ENCODE measurements at regions not wholly inside any gene's neighbourhood (a gene's known extent, or its start where the extent isn't known, plus 50 kb on each side); places are given as distances from the start of the nearest gene placed in this dataset.

GRCh38 chr18:25594351-25594750 lies 242.4 kb upstream of the ZNF521 start:
- FAIRE-seq (no peak), DNase-seq (ENCODE audit: insufficient read length) (no peak)
- TF ChIP-seq POLR2A (IDR thresholded peaks at IDR 0.05; ENCODE audit: low read depth, low read length) (no peak), POLR2AphosphoS5 (IDR thresholded peaks at IDR 0.05; ENCODE audit: low read depth, low read length) (no peak), TAF1 (IDR thresholded peaks at IDR 0.05; ENCODE audit: borderline replicate concordance, low read depth, low read length) (no peak)

DNA sequence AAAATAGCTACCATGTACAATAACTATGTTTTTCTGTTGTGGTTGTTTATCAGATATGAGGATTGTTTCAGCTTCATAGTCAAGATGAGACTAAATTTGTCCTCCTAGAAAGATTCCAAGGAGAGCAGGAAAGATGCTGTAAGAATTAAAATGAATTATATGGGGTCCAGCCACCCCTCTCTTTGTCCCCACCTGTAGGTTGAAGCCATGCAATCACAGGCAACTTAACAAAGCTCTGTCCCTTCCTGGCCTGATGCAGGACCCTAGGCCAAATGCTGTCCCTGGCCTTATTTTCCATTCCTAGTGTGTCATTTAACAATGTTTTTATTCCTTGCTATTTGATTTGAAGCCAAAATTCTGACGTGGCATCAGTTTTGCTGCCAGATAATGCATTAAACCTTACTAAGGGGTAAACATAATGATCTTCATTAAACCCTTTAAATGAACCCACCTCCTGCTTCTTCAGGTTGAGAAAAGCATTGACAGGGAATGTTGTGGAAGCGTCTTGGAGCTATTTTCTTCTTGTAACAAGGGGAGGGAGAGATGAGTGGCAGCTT lies 240.9 kb upstream of the ZNF521 start:
- DNase-seq (ENCODE audit: insufficient read length) (no peak), FAIRE-seq (no peak)
- no peak for TF ChIP-seq POLR2A (IDR thresholded peaks at IDR 0.05; ENCODE audit: low read depth, low read length)
- TF ChIP-seq POLR2AphosphoS5 (IDR thresholded peaks at IDR 0.05; ENCODE audit: low read depth, low read length): no peak
- TF ChIP-seq TAF1 (IDR thresholded peaks at IDR 0.05; ENCODE audit: borderline replicate concordance, low read depth, low read length): no peak

DNA sequence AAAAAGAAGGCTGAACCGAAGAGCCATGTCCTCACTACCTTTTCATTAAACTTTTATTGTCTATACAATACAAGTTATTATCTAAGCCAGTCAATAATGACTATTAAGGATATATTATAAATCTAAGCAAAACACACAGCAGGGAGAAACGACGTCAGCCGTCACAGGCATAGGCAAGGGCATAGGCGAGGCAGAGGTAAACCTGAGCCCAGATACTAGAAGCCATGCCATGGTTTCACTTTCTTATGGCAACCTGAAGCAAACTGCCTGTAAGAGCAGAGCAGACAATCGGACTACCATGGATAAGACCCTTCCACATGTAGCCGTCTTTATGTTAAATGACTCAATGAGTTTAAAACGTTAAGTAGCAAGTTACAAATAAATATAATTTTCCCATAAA lies 238.5 kb upstream of the ZNF521 start:
- TF ChIP-seq POLR2A (IDR thresholded peaks at IDR 0.05; ENCODE audit: low read depth, low read length) (no peak), POLR2AphosphoS5 (IDR thresholded peaks at IDR 0.05; ENCODE audit: low read depth, low read length) (no peak), TAF1 (IDR thresholded peaks at IDR 0.05; ENCODE audit: borderline replicate concordance, low read depth, low read length) (no peak)
- DNase-seq (ENCODE audit: insufficient read length) (no peak), FAIRE-seq (no peak)

GRCh38 chr18:25587545-25587944 lies 235.6 kb upstream of the ZNF521 start:
- no peak for FAIRE-seq
- TF ChIP-seq POLR2A (IDR thresholded peaks at IDR 0.05; ENCODE audit: low read depth, low read length) (no peak), TAF1 (IDR thresholded peaks at IDR 0.05; ENCODE audit: borderline replicate concordance, low read depth, low read length) (no peak), POLR2AphosphoS5 (IDR thresholded peaks at IDR 0.05; ENCODE audit: low read depth, low read length) (no peak)
- no peak for DNase-seq (ENCODE audit: insufficient read length)

DNA sequence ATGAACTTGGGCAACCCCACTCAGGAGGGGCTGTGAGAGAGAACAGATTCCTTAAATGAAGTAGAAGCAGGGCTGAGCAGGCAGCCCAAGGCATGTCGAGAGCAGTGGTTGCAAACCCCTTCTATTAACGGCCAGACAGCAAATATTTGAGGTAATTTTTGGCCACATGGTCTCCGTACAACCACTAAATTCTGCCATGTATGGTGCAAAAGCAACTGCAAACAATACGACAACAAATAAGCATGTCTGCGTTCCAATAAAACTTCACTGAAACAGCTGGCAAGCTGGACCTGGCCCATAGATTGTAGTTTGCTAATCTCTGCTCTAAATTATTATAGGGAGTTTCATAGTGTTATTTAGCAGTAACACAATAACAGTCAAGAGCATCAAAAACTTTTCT lies 217.0 kb upstream of the ZNF521 start:
- DNase-seq (ENCODE audit: insufficient read length) (no peak), FAIRE-seq (no peak)
- TF ChIP-seq POLR2AphosphoS5 (IDR thresholded peaks at IDR 0.05; ENCODE audit: low read depth, low read length): no peak
- no peak for TF ChIP-seq POLR2A (IDR thresholded peaks at IDR 0.05; ENCODE audit: low read depth, low read length)
- no peak for TF ChIP-seq TAF1 (IDR thresholded peaks at IDR 0.05; ENCODE audit: borderline replicate concordance, low read depth, low read length)

GRCh38 chr18:25563816-25564683 lies 212.1 kb upstream of the ZNF521 start:
- TF ChIP-seq TAF1 (IDR thresholded peaks at IDR 0.05; ENCODE audit: borderline replicate concordance, low read depth, low read length) (no peak), POLR2A (IDR thresholded peaks at IDR 0.05; ENCODE audit: low read depth, low read length) (no peak), POLR2AphosphoS5 (IDR thresholded peaks at IDR 0.05; ENCODE audit: low read depth, low read length) (no peak)
- DNase-seq (ENCODE audit: insufficient read length) (no peak), FAIRE-seq (no peak)

DNA sequence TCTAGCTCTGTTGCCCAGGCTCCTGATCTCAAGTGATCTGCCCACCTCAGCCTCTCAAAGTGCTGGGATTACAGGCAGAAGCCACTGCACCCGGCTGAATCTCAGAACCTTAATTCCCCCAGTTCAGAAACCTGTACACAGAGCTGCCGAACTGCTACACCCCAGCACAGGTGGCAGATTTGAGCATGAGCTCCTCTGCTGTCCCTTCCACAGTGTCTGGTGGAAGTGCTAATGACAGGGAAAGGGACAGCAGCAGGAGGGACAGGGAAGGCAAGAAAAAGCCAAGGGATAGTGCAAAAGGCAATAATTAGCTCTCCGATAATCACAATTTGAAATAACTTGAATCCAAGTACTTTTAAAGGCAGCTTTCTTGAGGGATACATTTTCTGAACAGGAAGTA lies 211.4 kb upstream of the ZNF521 start:
- TF ChIP-seq TAF1 (IDR thresholded peaks at IDR 0.05; ENCODE audit: borderline replicate concordance, low read depth, low read length) (no peak), POLR2AphosphoS5 (IDR thresholded peaks at IDR 0.05; ENCODE audit: low read depth, low read length) (no peak), POLR2A (IDR thresholded peaks at IDR 0.05; ENCODE audit: low read depth, low read length) (no peak)
- no peak for DNase-seq (ENCODE audit: insufficient read length)
- FAIRE-seq: no peak

DNA sequence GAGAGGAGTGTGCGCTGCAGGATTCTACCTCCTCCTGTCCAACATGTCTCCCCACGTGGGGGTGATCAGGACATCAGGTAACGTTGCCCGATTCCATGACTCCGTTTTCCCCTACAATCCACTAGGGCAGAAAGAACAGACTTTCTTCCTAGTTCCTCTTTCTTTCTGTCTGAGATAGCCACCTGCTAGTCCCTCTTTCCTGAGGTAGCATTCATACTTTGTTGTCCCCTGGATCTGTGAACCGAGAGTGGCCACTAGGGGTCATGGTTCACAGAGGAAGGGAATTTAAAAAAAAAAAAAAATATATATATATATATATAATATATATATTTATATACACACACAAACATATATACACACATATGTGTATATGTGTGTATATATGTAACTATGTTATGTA lies 210.0 kb upstream of the ZNF521 start:
- DNase-seq (ENCODE audit: insufficient read length): no peak
- no peak for FAIRE-seq
- TF ChIP-seq TAF1 (IDR thresholded peaks at IDR 0.05; ENCODE audit: borderline replicate concordance, low read depth, low read length) (no peak), POLR2A (IDR thresholded peaks at IDR 0.05; ENCODE audit: low read depth, low read length) (no peak), POLR2AphosphoS5 (IDR thresholded peaks at IDR 0.05; ENCODE audit: low read depth, low read length) (no peak)

DNA sequence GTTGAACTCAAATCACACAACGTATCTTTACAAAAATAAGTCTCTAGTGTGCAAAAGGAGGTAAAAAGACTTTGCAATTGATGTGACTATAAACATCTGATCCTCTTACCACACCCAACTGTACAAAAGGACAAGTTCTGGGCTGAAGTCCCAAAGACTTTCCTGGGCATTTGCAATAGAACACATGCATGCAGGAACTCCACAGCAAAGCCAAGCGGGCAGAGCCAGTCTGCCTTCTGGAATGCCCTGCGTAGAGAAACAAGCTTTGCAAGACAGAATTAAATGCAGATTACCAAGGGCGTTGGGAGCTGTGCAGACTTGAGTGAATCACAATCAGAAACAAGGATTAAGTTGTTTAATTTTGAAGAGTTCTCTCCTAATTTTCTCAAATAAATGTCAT lies 208.4 kb upstream of the ZNF521 start:
- TF ChIP-seq TAF1 (IDR thresholded peaks at IDR 0.05; ENCODE audit: borderline replicate concordance, low read depth, low read length) (no peak), POLR2AphosphoS5 (IDR thresholded peaks at IDR 0.05; ENCODE audit: low read depth, low read length) (no peak), POLR2A (IDR thresholded peaks at IDR 0.05; ENCODE audit: low read depth, low read length) (no peak)
- DNase-seq (ENCODE audit: insufficient read length) (no peak), FAIRE-seq (no peak)

GRCh38 chr18:25557011-25557410 lies 205.0 kb upstream of the ZNF521 start:
- no peak for DNase-seq (ENCODE audit: insufficient read length)
- FAIRE-seq: no peak
- TF ChIP-seq TAF1 (IDR thresholded peaks at IDR 0.05; ENCODE audit: borderline replicate concordance, low read depth, low read length) (no peak), POLR2A (IDR thresholded peaks at IDR 0.05; ENCODE audit: low read depth, low read length) (no peak), POLR2AphosphoS5 (IDR thresholded peaks at IDR 0.05; ENCODE audit: low read depth, low read length) (no peak)

DNA sequence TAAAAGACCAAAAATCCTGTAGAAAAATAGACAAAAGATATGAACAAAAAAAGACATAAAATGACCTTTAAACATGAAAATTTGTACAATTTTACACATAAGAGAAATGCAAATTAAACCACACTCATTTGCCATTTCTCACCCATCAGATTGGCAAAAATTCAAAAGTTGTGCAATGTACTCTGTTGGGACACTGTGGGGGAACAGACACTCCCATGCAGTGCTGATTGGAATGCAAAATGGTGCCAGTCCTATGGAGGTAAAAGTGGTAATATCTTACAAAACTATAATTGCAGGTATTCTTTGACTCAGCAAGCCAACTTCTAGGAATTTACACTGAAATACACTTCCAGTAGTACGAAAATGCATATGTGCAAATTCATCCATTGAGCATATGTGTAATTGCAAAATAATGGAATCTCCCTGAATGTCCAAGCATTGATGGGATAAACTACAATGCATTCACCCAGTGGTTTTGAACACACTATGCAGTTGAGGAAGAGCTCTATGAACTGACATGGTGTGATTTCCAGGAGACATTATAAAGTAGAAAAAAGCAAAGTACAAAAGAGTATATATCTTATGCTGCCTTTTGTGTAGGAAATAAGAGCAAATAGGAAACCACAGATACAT lies 201.8 kb upstream of the ZNF521 start:
- FAIRE-seq (no peak), DNase-seq (ENCODE audit: insufficient read length) (no peak)
- TF ChIP-seq POLR2AphosphoS5 (IDR thresholded peaks at IDR 0.05; ENCODE audit: low read depth, low read length) (no peak), POLR2A (IDR thresholded peaks at IDR 0.05; ENCODE audit: low read depth, low read length) (no peak), TAF1 (IDR thresholded peaks at IDR 0.05; ENCODE audit: borderline replicate concordance, low read depth, low read length) (no peak)

Measured in GM12892 (cell line).